HEK293 (cell line): ENCODE measurements at regions not wholly inside any gene's neighbourhood (a gene's known extent, or its start where the extent isn't known, plus 50 kb on each side); places are given as distances from the start of the nearest gene placed in this dataset.

Experiments used
- CTCF ChIA-PET: fragments of 350-600 bp; formaldehyde crosslinking; extraction: SDS; loops from one replicate; lab custom pipeline; 2021; ENCODE audit warnings: antibody characterized with exemption; lab: Yijun Ruan, JAX
- POLR2A ChIA-PET: fragments of 300-600 bp; formaldehyde crosslinking; extraction: SDS; loops from one replicate; lab custom pipeline; 2020; ENCODE audit warnings: antibody characterized with exemption, inconsistent platforms; lab: Yijun Ruan, JAX
- H3K27ac ChIP-seq: fragments of 200-500 bp; sonication (Bioruptor generic); 2 replicates; pipeline ENCODE4 v1.5.1; 2014; ENCODE audit warnings: low read depth, low read length, control low read depth, inconsistent platforms; ENCODE audit errors: extremely low read depth
- H3K36me3 ChIP-seq, 2 experiments: fragments of 200-500 bp in 1 of 2; sonication (Bioruptor generic) in 1 of 2; 1 replicate in 1 of 2; 2 replicates in 1 of 2; pipeline ENCODE4 v1.5.1; 2014 to 2017; ENCODE audit warnings: inconsistent platforms in 2 of 2, low read length in 2 of 2; ENCODE audit not compliant: control insufficient read depth in 2 of 2, insufficient read depth in 1 of 2
- H3K4me1 ChIP-seq: fragments of 200-500 bp; sonication (Bioruptor generic); 2 replicates; pipeline ENCODE4 v1.5.1; 2014; ENCODE audit warnings: mild to moderate bottlenecking, low read length, inconsistent platforms; ENCODE audit not compliant: control insufficient read depth, insufficient read depth
- H3K4me3 ChIP-seq: 2 replicates; pipeline ENCODE4 v1.5.1; 2011; ENCODE audit warnings: low read depth, mild to moderate bottlenecking, control low read depth, low read length, moderate library complexity
- H3K9me3 ChIP-seq: fragments of 200-500 bp; sonication (Bioruptor generic); 2 replicates; pipeline ENCODE4 v1.5.1; 2014; ENCODE audit warnings: low read depth, low read length, inconsistent platforms; ENCODE audit not compliant: control insufficient read depth, insufficient read depth
- GLI4 ChIP-seq: fragments of 450-650 bp; formaldehyde crosslinking; IDR thresholded peaks from 2 replicates; pipeline ENCODE4 v1.5.1; 2016; ENCODE audit warnings: missing biosample characterization, missing genetic modification characterization
- GLIS1 ChIP-seq: fragments of 450-650 bp; formaldehyde crosslinking; IDR thresholded peaks from 2 replicates; pipeline ENCODE4 v1.5.1; 2016; ENCODE audit warnings: missing biosample characterization, missing genetic modification characterization
- MEIS1 ChIP-seq: sonication (generic); formaldehyde crosslinking; IDR thresholded peaks from 2 replicates; pipeline ENCODE4 v1.8.1; 2022; ENCODE audit warnings: missing genetic modification reagents, mild to moderate bottlenecking, borderline replicate concordance
- ZBTB21 ChIP-seq: fragments of 450-650 bp; formaldehyde crosslinking; IDR thresholded peaks from 2 replicates; pipeline ENCODE4 v1.5.1; 2017; ENCODE audit warnings: missing biosample characterization, missing genetic modification characterization
- ZNF10 ChIP-seq: fragments of 450-650 bp; formaldehyde crosslinking; IDR thresholded peaks from 2 replicates; pipeline ENCODE4 v1.5.1; 2017; ENCODE audit warnings: missing biosample characterization, missing genetic modification characterization
- ZNF138 ChIP-seq: fragments of 450-650 bp; formaldehyde crosslinking; IDR thresholded peaks from 2 replicates; pipeline ENCODE4 v1.5.1; 2016; ENCODE audit warnings: missing biosample characterization, missing genetic modification characterization, borderline replicate concordance
- ZNF140 ChIP-seq: fragments of 450-650 bp; formaldehyde crosslinking; IDR thresholded peaks from 2 replicates; pipeline ENCODE4 v1.5.1; 2016; ENCODE audit warnings: missing biosample characterization, missing genetic modification characterization
- ZNF292 ChIP-seq: fragments of 450-650 bp; formaldehyde crosslinking; IDR thresholded peaks from 2 replicates; pipeline ENCODE4 v1.5.1; 2016; ENCODE audit warnings: low read depth, missing biosample characterization, missing genetic modification characterization, borderline replicate concordance
- ZNF311 ChIP-seq: fragments of 450-650 bp; formaldehyde crosslinking; IDR thresholded peaks from 2 replicates; pipeline ENCODE4 v1.5.1; 2017; ENCODE audit warnings: missing biosample characterization, missing genetic modification characterization, borderline replicate concordance
- ZNF37A ChIP-seq: fragments of 450-650 bp; IDR thresholded peaks from 2 replicates; pipeline ENCODE4 v1.5.1; 2018; ENCODE audit warnings: missing biosample characterization, missing genetic modification characterization
- ZNF394 ChIP-seq: fragments of 450-650 bp; formaldehyde crosslinking; IDR thresholded peaks from 2 replicates; pipeline ENCODE4 v1.5.1; 2016; ENCODE audit warnings: missing biosample characterization, missing genetic modification characterization, mild to moderate bottlenecking, moderate library complexity, borderline replicate concordance
- ZNF404 ChIP-seq: fragments of 450-650 bp; formaldehyde crosslinking; IDR thresholded peaks from 2 replicates; pipeline ENCODE4 v1.5.1; 2017; ENCODE audit warnings: missing biosample characterization, missing genetic modification characterization
- ZNF416 ChIP-seq: fragments of 450-650 bp; formaldehyde crosslinking; IDR thresholded peaks from 2 replicates; pipeline ENCODE4 v1.5.1; 2016; ENCODE audit warnings: missing biosample characterization, missing genetic modification characterization
- ZNF433 ChIP-seq: fragments of 450-650 bp; formaldehyde crosslinking; IDR thresholded peaks from 2 replicates; pipeline ENCODE4 v1.5.1; 2016; ENCODE audit warnings: missing biosample characterization, missing genetic modification characterization, low read depth
- ZNF48 ChIP-seq: fragments of 450-650 bp; formaldehyde crosslinking; IDR thresholded peaks from 2 replicates; pipeline ENCODE4 v1.5.1; 2016; ENCODE audit warnings: missing biosample characterization, missing genetic modification characterization
- ZNF510 ChIP-seq: fragments of 450-650 bp; formaldehyde crosslinking; IDR thresholded peaks from 2 replicates; pipeline ENCODE4 v1.5.1; 2018; ENCODE audit warnings: mild to moderate bottlenecking, missing genetic modification characterization, missing biosample characterization; ENCODE audit not compliant: insufficient replicate concordance
- ZNF548 ChIP-seq: fragments of 450-650 bp; formaldehyde crosslinking; IDR thresholded peaks from 2 replicates; pipeline ENCODE4 v1.5.1; 2016; ENCODE audit warnings: missing biosample characterization, missing genetic modification characterization
- ZNF580 ChIP-seq: fragments of 450-650 bp; formaldehyde crosslinking; IDR thresholded peaks from 2 replicates; pipeline ENCODE4 v1.5.1; 2016; ENCODE audit warnings: missing biosample characterization, missing genetic modification characterization
- ZNF585B ChIP-seq: fragments of 450-650 bp; formaldehyde crosslinking; IDR thresholded peaks from 2 replicates; pipeline ENCODE4 v1.5.1; 2016; ENCODE audit warnings: missing biosample characterization, missing genetic modification characterization
- ZNF610 ChIP-seq: fragments of 450-650 bp; formaldehyde crosslinking; IDR thresholded peaks from 2 replicates; pipeline ENCODE4 v1.5.1; 2016; ENCODE audit warnings: missing biosample characterization, missing genetic modification characterization, borderline replicate concordance
- ZNF776 ChIP-seq: fragments of 450-650 bp; formaldehyde crosslinking; IDR thresholded peaks from 2 replicates; pipeline ENCODE4 v1.5.0; 2017; ENCODE audit warnings: missing biosample characterization, missing genetic modification characterization, borderline replicate concordance
- ZNF777 ChIP-seq: fragments of 450-650 bp; formaldehyde crosslinking; IDR thresholded peaks from 2 replicates; pipeline ENCODE4 v1.5.1; 2017; ENCODE audit warnings: missing biosample characterization, missing genetic modification characterization, borderline replicate concordance
- ZNF785 ChIP-seq: fragments of 450-650 bp; formaldehyde crosslinking; IDR thresholded peaks from 2 replicates; pipeline ENCODE4 v1.5.1; 2016; ENCODE audit warnings: missing biosample characterization, missing genetic modification characterization
- ZSCAN18 ChIP-seq: fragments of 450-650 bp; formaldehyde crosslinking; IDR thresholded peaks from 2 replicates; pipeline ENCODE4 v1.5.1; 2016; ENCODE audit warnings: missing biosample characterization, missing genetic modification characterization
- ZSCAN4 ChIP-seq: fragments of 450-650 bp; formaldehyde crosslinking; IDR thresholded peaks from 2 replicates; pipeline ENCODE4 v1.5.1; 2017; ENCODE audit warnings: missing biosample characterization, missing genetic modification characterization
- ZSCAN5A ChIP-seq: fragments of 450-650 bp; formaldehyde crosslinking; IDR thresholded peaks from 2 replicates; pipeline ENCODE4 v1.5.1; 2016; ENCODE audit warnings: missing biosample characterization, missing genetic modification characterization

- H3K9me3 ChIP-seq: no peaks in the 10 kb centered on the region
- ChIA-PET CTCF (interaction anchor here (0.6 kb wide), 1 partner anchor 138 kb away, joined by 3 read pairs; no protein-coding TSS in a partner anchor), POLR2A (no interaction called here)
- no peak overlapping the region for H3K4me3 ChIP-seq
- no peaks in the 10 kb centered on the region for H3K4me1 ChIP-seq
- H3K27ac ChIP-seq: no peak overlapping the region
- TF ChIP-seq ZNF37A (tag by site-specific recombination): no peak
- TF ChIP-seq ZNF785 (tag by site-specific recombination): no peak
- TF ChIP-seq ZNF776: no peak
- no peak for TF ChIP-seq ZNF580 (tag by site-specific recombination)
- no peak for TF ChIP-seq ZNF292
- TF ChIP-seq ZNF404 (tag by site-specific recombination): no peak
- TF ChIP-seq ZNF10 (tag by site-specific recombination): no peak
- no peak for TF ChIP-seq ZNF138 (tag by site-specific recombination)
- no peak for TF ChIP-seq ZBTB21 (tag by site-specific recombination)
- no peak for TF ChIP-seq ZNF610
- TF ChIP-seq ZNF416 (tag by site-specific recombination): no peak
- no peak for TF ChIP-seq ZNF585B
- TF ChIP-seq ZNF777 (tag by site-specific recombination): no peak
- no peak for TF ChIP-seq GLI4 (tag by site-specific recombination)
- TF ChIP-seq ZNF48: no peak
- H3K36me3 ChIP-seq: no peaks in the 10 kb centered on the region
Measured at GRCh38 chr11:80424012-80424695, 983.3 kb upstream of the TENM4 start.

- POLR2A ChIA-PET: no interaction called here
- no peaks in the 10 kb centered on the region for H3K4me1 ChIP-seq
- TF ChIP-seq ZSCAN4 (tag by site-specific recombination): no peak
- no peak for TF ChIP-seq ZNF140 (tag by site-specific recombination)
- no peak for TF ChIP-seq ZSCAN5A (tag by site-specific recombination)
- TF ChIP-seq ZNF510: no peak
- TF ChIP-seq ZNF548 (tag by site-specific recombination): no peak
- TF ChIP-seq ZNF37A (tag by site-specific recombination): no peak
- TF ChIP-seq MEIS1 (CRISPR knock-in tag): no peak
- TF ChIP-seq ZSCAN18 (tag by site-specific recombination): no peak
- TF ChIP-seq ZNF311: no peak
- TF ChIP-seq ZNF394: no peak
- no peak for TF ChIP-seq ZNF433 (tag by site-specific recombination)
- TF ChIP-seq GLIS1: no peak
- TF ChIP-seq ZNF48: no peak
- TF ChIP-seq, all 188 proteins: peak for 0
- Histone ChIP-seq H3K36me3 (no peaks in the 10 kb centered on the region), H3K9me3 (no peaks in the 10 kb centered on the region), H3K27ac (no peak overlapping the region), H3K4me3 (no peak overlapping the region)
- CTCF ChIA-PET: no interaction called here
Measured at GRCh38 chr11:80420374-80420773, 979.5 kb upstream of the TENM4 start.
